Cardiac muscle cell (in vitro differentiated cells and primary cell): ENCODE measurements at regions not wholly inside any gene's neighbourhood (a gene's known extent, or its start where the extent isn't known, plus 50 kb on each side); places are given as distances from the start of the nearest gene placed in this dataset.
A peak's percentile ranks its signal among the peaks of the same experiment; 100 is the strongest.
"Not testable (repeated sequence)": the region's sequence is repeated elsewhere in the genome, so short reads cannot be mapped to it uniquely, and the experiment has no call there.

Source experiments
- DNase-seq, 2 donors: peaks; one replicate each; pipeline versions ENCODE4 v3.0.0 to v3.0.0-alpha.2; 2010 to 2017; ENCODE audit warnings: low read depth in 1 of 2, low spot score in 1 of 2
- H3K27ac ChIP-seq: fragments of 200-600 bp; sonication (generic); 2 replicates; pipeline ENCODE4 v1.5.1; 2016
- H3K27me3 ChIP-seq: fragments of 200-600 bp; sonication (generic); 2 replicates; pipeline ENCODE4 v1.6.0; 2016; ENCODE audit warnings: control low read depth
- H3K36me3 ChIP-seq: fragments of 200-600 bp; sonication (generic); 2 replicates; pipeline ENCODE4 v1.5.1; 2016; ENCODE audit warnings: control low read depth
- H3K4me1 ChIP-seq: fragments of 200-600 bp; sonication (generic); 2 replicates; pipeline ENCODE4 v1.8.1; 2017; ENCODE audit warnings: low read depth, mild to moderate bottlenecking, mixed run types
- H3K4me3 ChIP-seq: fragments of 200-600 bp; sonication (generic); 2 replicates; pipeline ENCODE4 v1.5.1; 2016; ENCODE audit warnings: mild to moderate bottlenecking
- H3K9me3 ChIP-seq: fragments of 200-600 bp; sonication (generic); 2 replicates; pipeline ENCODE4 v1.5.1; 2017; ENCODE audit warnings: low read depth, mild to moderate bottlenecking, control low read depth
- CTCF ChIP-seq: IDR thresholded peaks from 2 replicates; pipeline ENCODE4 v1.5.1; 2012; ENCODE audit warnings: low read depth, mild to moderate bottlenecking, low read length

- H3K36me3 ChIP-seq: no peaks in the 10 kb centered on the region
- DNase-seq: no peak
- H3K4me3 ChIP-seq: no peak overlapping the region
- H3K27ac ChIP-seq: no peak overlapping the region
- H3K27me3 ChIP-seq: no peaks in the 10 kb centered on the region
- TF ChIP-seq CTCF: no peak
- no peaks in the 10 kb centered on the region for H3K9me3 ChIP-seq
- H3K4me1 ChIP-seq: peaks cover 16% of the 10 kb centered on the region
Measured at GRCh38 chr2:62325398-62325797, 129.5 kb downstream of the B3GNT2 start.

GRCh38 chr2:62321380-62322289 lies 125.7 kb downstream of the B3GNT2 start:
- no peaks in the 10 kb centered on the region for H3K36me3 ChIP-seq
- no peak for TF ChIP-seq CTCF
- no peaks in the 10 kb centered on the region for H3K27me3 ChIP-seq
- peaks cover 17% of the 10 kb centered on the region for H3K4me1 ChIP-seq
- no peak for DNase-seq
- no peak overlapping the region for H3K4me3 ChIP-seq
- no peaks in the 10 kb centered on the region for H3K9me3 ChIP-seq
- peak overlapping the region; percentile 39 for H3K27ac ChIP-seq

GRCh38 chr2:62320657-62321357 lies 124.9 kb downstream of the B3GNT2 start:
- Histone ChIP-seq H3K27me3 (no peaks in the 10 kb centered on the region), H3K27ac (peak overlapping the region; percentile 39)
- no peak for DNase-seq

GRCh38 chr2:62320137-62320536 lies 124.2 kb downstream of the B3GNT2 start:
- not testable (repeated sequence) for H3K9me3 ChIP-seq, H3K36me3 ChIP-seq, H3K4me3 ChIP-seq, H3K27me3 ChIP-seq, H3K27ac ChIP-seq, DNase-seq
- H3K4me1 ChIP-seq: peaks cover 17% of the 10 kb centered on the region

More at GRCh38 chr2:62320657-62321357, 124.9 kb downstream of the B3GNT2 start:
- Histone ChIP-seq H3K4me3 (no peak overlapping the region), H3K36me3 (no peaks in the 10 kb centered on the region), H3K4me1 (peaks cover 17% of the 10 kb centered on the region), H3K9me3 (no peaks in the 10 kb centered on the region)
- no peak for TF ChIP-seq CTCF

GRCh38 chr2:62319070-62319469 lies 123.2 kb downstream of the B3GNT2 start:
- Histone ChIP-seq H3K4me1 (peaks cover 17% of the 10 kb centered on the region), H3K9me3 (no peaks in the 10 kb centered on the region), H3K27me3 (no peaks in the 10 kb centered on the region), H3K27ac (no peak overlapping the region), H3K4me3 (no peak overlapping the region), H3K36me3 (no peaks in the 10 kb centered on the region)
- DNase-seq: no peak
- TF ChIP-seq CTCF: no peak

- H3K27ac ChIP-seq: no peak overlapping the region
- no peak for DNase-seq
- TF ChIP-seq CTCF: no peak
- H3K4me1 ChIP-seq: peaks cover 2% of the 10 kb centered on the region
- H3K9me3 ChIP-seq: no peaks in the 10 kb centered on the region
- H3K27me3 ChIP-seq: no peaks in the 10 kb centered on the region
- no peaks in the 10 kb centered on the region for H3K36me3 ChIP-seq
- no peak overlapping the region for H3K4me3 ChIP-seq
Measured at GRCh38 chr2:62315476-62315875, 119.6 kb downstream of the B3GNT2 start.
